ENCODE measurements at regions not wholly inside any gene's neighbourhood (a gene's known extent, or its start where the extent isn't known, plus 50 kb on each side); places are given as distances from the start of the nearest gene placed in this dataset.
"Not testable (repeated sequence)": the region's sequence is repeated elsewhere in the genome, so short reads cannot be mapped to it uniquely, and the experiment has no call there.

- TF ChIP-seq CTCF (IDR thresholded peaks at IDR 0.05), result no peak
- no peak for TF ChIP-seq ZFX (IDR thresholded peaks at IDR 0.05; ENCODE audit: borderline replicate concordance)
- no peak overlapping the region for H3K27ac ChIP-seq
These were observed 183.9 kb downstream of the ETNK1 start for GRCh38 chr12:22808860-22809259.

GRCh38 chr12:22810036-22810435 is 185.1 kb downstream of the ETNK1 start:
- no peak for TF ChIP-seq CTCF (IDR thresholded peaks at IDR 0.05)
- TF ChIP-seq ZFX (IDR thresholded peaks at IDR 0.05; ENCODE audit: borderline replicate concordance), result no peak
- no peak overlapping the region for H3K27ac ChIP-seq

- no peak overlapping the region for H3K27ac ChIP-seq
- no peak for TF ChIP-seq CTCF (IDR thresholded peaks at IDR 0.05)
- TF ChIP-seq ZFX (IDR thresholded peaks at IDR 0.05; ENCODE audit: borderline replicate concordance), result no peak
These were observed 187.6 kb downstream of the ETNK1 start for GRCh38 chr12:22812531-22812930.

- no peak overlapping the region for H3K27ac ChIP-seq
- TF ChIP-seq ZFX (IDR thresholded peaks at IDR 0.05; ENCODE audit: borderline replicate concordance), result no peak
- no peak for TF ChIP-seq CTCF (IDR thresholded peaks at IDR 0.05)
These were observed 197.0 kb downstream of the ETNK1 start for GRCh38 chr12:22821985-22822384.

GRCh38 chr12:22826026-22826425 is 201.1 kb downstream of the ETNK1 start:
- TF ChIP-seq ZFX (IDR thresholded peaks at IDR 0.05; ENCODE audit: borderline replicate concordance), result no peak
- TF ChIP-seq CTCF (IDR thresholded peaks at IDR 0.05), result no peak
- H3K27ac ChIP-seq, result no peak overlapping the region

GRCh38 chr12:22826446-22826981 is 201.5 kb downstream of the ETNK1 start:
- not testable (repeated sequence) for H3K27ac ChIP-seq

GRCh38 chr12:22828066-22828465 is 203.1 kb downstream of the ETNK1 start:
- no peak for TF ChIP-seq CTCF (IDR thresholded peaks at IDR 0.05)
- H3K27ac ChIP-seq, result no peak overlapping the region

GRCh38 chr12:22835431-22835830 is 210.5 kb downstream of the ETNK1 start:
- no peak overlapping the region for H3K27ac ChIP-seq
- TF ChIP-seq ZFX (IDR thresholded peaks at IDR 0.05; ENCODE audit: borderline replicate concordance) (no peak), CTCF (IDR thresholded peaks at IDR 0.05) (no peak)

All from 22Rv1 (cell line).